Smooth muscle cell (in vitro differentiated cells): ENCODE measurements at regions not wholly inside any gene's neighbourhood (a gene's known extent, or its start where the extent isn't known, plus 50 kb on each side); places are given as distances from the start of the nearest gene placed in this dataset.
"Not testable (repeated sequence)": the region's sequence is repeated elsewhere in the genome, so short reads cannot be mapped to it uniquely, and the experiment has no call there.

Experiments
- DNase-seq: peaks from one replicate; lab custom pipeline; 2025; ENCODE audit not compliant: unreplicated experiment; lab: John Stamatoyannopoulos, UW
- H2AFZ ChIP-seq: fragments of 200-600 bp; sonication (generic); 2 replicates; pipeline ENCODE4 v1.6.0; 2016; ENCODE audit warnings: antibody characterized with exemption, low read depth, mild to moderate bottlenecking
- H3F3A ChIP-seq: fragments of 200-600 bp; sonication (generic); 2 replicates; pipeline ENCODE4 v1.6.0; 2017; ENCODE audit warnings: antibody characterized with exemption, low read depth
- H3K27ac ChIP-seq: fragments of 200-600 bp; sonication (generic); 2 replicates; pipeline ENCODE4 v1.5.1; 2016; ENCODE audit warnings: low read depth, mild to moderate bottlenecking
- H3K27me3 ChIP-seq: fragments of 200-600 bp; sonication (generic); 2 replicates; pipeline ENCODE4 v1.6.1; 2016; ENCODE audit warnings: low read depth, mild to moderate bottlenecking
- H3K36me3 ChIP-seq: fragments of 200-600 bp; sonication (generic); 2 replicates; pipeline ENCODE4 v1.5.1; 2016; ENCODE audit warnings: low read depth
- H3K4me1 ChIP-seq: fragments of 200-600 bp; sonication (generic); 2 replicates; pipeline ENCODE4 v1.5.1; 2016; ENCODE audit warnings: low read depth
- H3K4me2 ChIP-seq: fragments of 200-600 bp; sonication (generic); 2 replicates; pipeline ENCODE4 v1.6.0; 2016; ENCODE audit warnings: mild to moderate bottlenecking
- H3K4me3 ChIP-seq: fragments of 200-600 bp; sonication (generic); 2 replicates; pipeline ENCODE4 v1.5.1; 2016; ENCODE audit warnings: mild to moderate bottlenecking
- H3K79me2 ChIP-seq: fragments of 200-600 bp; sonication (generic); 2 replicates; pipeline ENCODE4 v1.6.0; 2016; ENCODE audit warnings: low read depth, mild to moderate bottlenecking
- H3K9ac ChIP-seq: fragments of 200-600 bp; sonication (generic); 2 replicates; pipeline ENCODE4 v1.6.0; 2016; ENCODE audit warnings: low read depth
- H3K9me3 ChIP-seq: fragments of 200-600 bp; sonication (generic); replicated peaks from 2 replicates; pipeline ENCODE4 v1.5.1; 2016; ENCODE audit warnings: low read depth
- H4K20me1 ChIP-seq: fragments of 200-600 bp; sonication (generic); 2 replicates; pipeline ENCODE4 v1.6.0; 2016; ENCODE audit warnings: low read depth
- WGBS: methylation state at CpG from one replicate; pipeline ENCODE4 v1.1.7; 2016; ENCODE audit warnings: low lambda C conversion rate; 5-methylcytosine and 5-hydroxymethylcytosine counted together
- small RNA-seq: library from RNA; depleted of rRNA; stranded (forward); fragments of <200 nt; gene quantifications from one replicate; pipeline ENCODE3, GENCODE V24; 2014

DNA sequence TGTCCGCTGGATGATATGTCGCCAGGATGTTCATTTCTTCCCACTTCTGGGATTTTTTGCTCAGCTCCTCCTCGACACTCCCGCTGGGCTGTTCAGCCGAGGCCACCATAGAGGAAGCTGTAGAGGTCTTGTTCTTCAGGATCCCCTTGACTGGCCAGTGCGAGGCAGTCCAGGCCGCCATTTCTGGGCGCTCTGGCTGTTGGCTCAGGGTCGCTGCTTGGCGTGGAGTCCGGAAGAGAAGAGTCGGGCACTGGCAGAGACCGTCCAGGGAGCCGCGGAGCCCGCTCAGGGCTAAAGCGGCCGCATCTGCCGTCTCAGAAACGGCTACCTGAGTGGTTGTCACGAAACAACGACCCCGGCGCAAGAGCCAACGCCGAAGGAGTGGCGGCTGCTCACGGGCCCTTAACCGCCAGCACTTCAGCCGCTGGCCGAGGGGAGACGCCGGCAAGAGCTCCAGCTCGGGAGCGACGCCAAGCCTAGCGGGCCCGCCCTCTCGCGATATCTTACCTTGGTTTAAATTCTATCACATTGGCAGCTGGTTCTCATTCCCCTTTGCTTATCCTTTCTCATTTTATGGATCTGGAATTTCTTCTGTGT lies 50.9 kb upstream of the RUBCNL start:
- H3K4me2 ChIP-seq, H3K9ac ChIP-seq, H3K27ac ChIP-seq, H3K9me3 ChIP-seq, H2AFZ ChIP-seq, DNase-seq, H3K79me2 ChIP-seq, H3F3A ChIP-seq, H3K27me3 ChIP-seq, H3K4me3 ChIP-seq, H4K20me1 ChIP-seq, H3K4me1 ChIP-seq, H3K36me3 ChIP-seq: not testable (repeated sequence)
- WGBS, result 96% methylated on average over 39 of the region's 40 CpGs

Small RNAs in the stretch of these regions (small RNA-seq; reads per million reads assigned to genes)
- 1.3 reads per million, percentile 35 among the genes with 10 or more reads in this experiment for gene COX17P1
